ENCODE measurements at regions not wholly inside any gene's neighbourhood (a gene's known extent, or its start where the extent isn't known, plus 50 kb on each side); places are given as distances from the start of the nearest gene placed in this dataset.

- TF ChIP-seq CTCF (conservative IDR thresholded peaks at IDR 0.05) = no peak
- no peak for TF ChIP-seq ZFX (IDR thresholded peaks at IDR 0.05)
These were observed 573.8 kb upstream of the NDST4 start for GRCh38 chr4:115687052-115687755.

Measured in C4-2B (cell line).